Hepatocyte (in vitro differentiated cells): ENCODE measurements at regions not wholly inside any gene's neighbourhood (a gene's known extent, or its start where the extent isn't known, plus 50 kb on each side); places are given as distances from the start of the nearest gene placed in this dataset.

Experiments
- CTCF ChIP-seq: fragments of 200-600 bp; sonication (generic); IDR thresholded peaks from 2 replicates; pipeline ENCODE4 v1.5.1; 2016; ENCODE audit warnings: antibody characterized with exemption, mild to moderate bottlenecking; ENCODE audit not compliant: poor library complexity
- EZH2 ChIP-seq: fragments of 200-600 bp; sonication (generic); IDR thresholded peaks from 2 replicates; pipeline ENCODE4 v1.6.1; 2016; ENCODE audit warnings: antibody characterized with exemption, mild to moderate bottlenecking, borderline replicate concordance

GRCh38 chr7:19405541-19405940, 260.3 kb upstream of the FERD3L start:
- TF ChIP-seq CTCF (no peak), EZH2 (no peak)
